Large intestine (tissue), 3 donors: ENCODE measurements at regions not wholly inside any gene's neighbourhood (a gene's known extent, or its start where the extent isn't known, plus 50 kb on each side); places are given as distances from the start of the nearest gene placed in this dataset.

Experiments
- DNase-seq, 2 donors: peaks; one replicate each; pipeline versions ENCODE4 v3.0.0 to v3.0.0-alpha.2; 2013
- H3K27ac ChIP-seq: one replicate; pipeline ENCODE4 v1.5.1; 2013; ENCODE audit warnings: low read length
- H3K27me3 ChIP-seq: 2 replicates; pipeline ENCODE4 v1.6.1; 2013; ENCODE audit warnings: low read length; ENCODE audit not compliant: control insufficient read depth, insufficient read depth
- H3K36me3 ChIP-seq: 2 replicates; pipeline ENCODE4 v1.6.1; 2013; ENCODE audit warnings: low read length; ENCODE audit not compliant: control insufficient read depth, insufficient read depth
- H3K4me1 ChIP-seq: one replicate; pipeline ENCODE4 v1.6.1; 2013; ENCODE audit warnings: low read length; ENCODE audit not compliant: control insufficient read depth, insufficient read depth
- H3K4me3 ChIP-seq: one replicate; pipeline ENCODE4 v1.5.1; 2013; ENCODE audit warnings: low read length
- H3K9me3 ChIP-seq: one replicate; pipeline ENCODE4 v1.6.1; 2013; ENCODE audit warnings: mild to moderate bottlenecking, low read depth, low read length, moderate library complexity; ENCODE audit not compliant: control insufficient read depth
- WGBS: methylation state at CpG from one replicate; pipeline ENCODE4 v1.1.5; 2013; ENCODE audit warnings: low lambda C conversion rate; ENCODE audit not compliant: insufficient coverage; 5-methylcytosine and 5-hydroxymethylcytosine counted together

GRCh38 chr11:25159341-25159740 is 662.5 kb downstream of the LUZP2 start:
- no peak overlapping the region for H3K4me3 ChIP-seq
- no peaks in the 10 kb centered on the region for H3K4me1 ChIP-seq
- no peaks in the 10 kb centered on the region for H3K36me3 ChIP-seq
- WGBS, result no CpG with 5 or more reads among the region's 2 CpGs
- no peaks in the 10 kb centered on the region for H3K27me3 ChIP-seq
- DNase-seq, result no peak
- no peak overlapping the region for H3K27ac ChIP-seq
- H3K9me3 ChIP-seq, result no peaks in the 10 kb centered on the region

GRCh38 chr11:25163421-25163820 is 666.6 kb downstream of the LUZP2 start:
- no peaks in the 10 kb centered on the region for H3K27me3 ChIP-seq
- no peaks in the 10 kb centered on the region for H3K9me3 ChIP-seq
- H3K36me3 ChIP-seq, result no peaks in the 10 kb centered on the region
- H3K4me3 ChIP-seq, result no peak overlapping the region
- no peak overlapping the region for H3K27ac ChIP-seq
- no peak for DNase-seq
- H3K4me1 ChIP-seq, result no peaks in the 10 kb centered on the region

- no CpG with 5 or more reads among the region's 1 CpG for WGBS
- no peaks in the 10 kb centered on the region for H3K4me1 ChIP-seq
Measured at GRCh38 chr11:25180187-25180586, 683.3 kb downstream of the LUZP2 start.

GRCh38 chr11:25183411-25183810 is 686.6 kb downstream of the LUZP2 start:
- Histone ChIP-seq H3K4me1 (no peaks in the 10 kb centered on the region), H3K9me3 (no peaks in the 10 kb centered on the region), H3K36me3 (no peaks in the 10 kb centered on the region), H3K27me3 (no peaks in the 10 kb centered on the region), H3K4me3 (no peak overlapping the region), H3K27ac (no peak overlapping the region)
- WGBS, result 86% methylated on average over 1 of the region's 1 CpG
- no peak for DNase-seq

More at GRCh38 chr11:25180187-25180586, 683.3 kb downstream of the LUZP2 start:
- no peak for DNase-seq
- H3K27me3 ChIP-seq, result no peaks in the 10 kb centered on the region
- no peak overlapping the region for H3K4me3 ChIP-seq
- H3K9me3 ChIP-seq, result no peaks in the 10 kb centered on the region
- no peak overlapping the region for H3K27ac ChIP-seq
- H3K36me3 ChIP-seq, result no peaks in the 10 kb centered on the region

GRCh38 chr11:25197515-25197914 is 700.7 kb downstream of the LUZP2 start:
- H3K4me3 ChIP-seq, result no peak overlapping the region
- no peaks in the 10 kb centered on the region for H3K9me3 ChIP-seq
- no peaks in the 10 kb centered on the region for H3K27me3 ChIP-seq
- no CpG with 5 or more reads among the region's 3 CpGs for WGBS
- H3K4me1 ChIP-seq, result no peaks in the 10 kb centered on the region
- DNase-seq, result no peak
- no peaks in the 10 kb centered on the region for H3K36me3 ChIP-seq
- H3K27ac ChIP-seq, result no peak overlapping the region

GRCh38 chr11:25198704-25199103 is 701.9 kb downstream of the LUZP2 start:
- Histone ChIP-seq H3K36me3 (no peaks in the 10 kb centered on the region), H3K9me3 (no peaks in the 10 kb centered on the region), H3K4me3 (no peak overlapping the region), H3K4me1 (no peaks in the 10 kb centered on the region), H3K27ac (no peak overlapping the region), H3K27me3 (no peaks in the 10 kb centered on the region)
- 100% methylated on average over 1 of the region's 2 CpGs for WGBS
- DNase-seq, result no peak

GRCh38 chr11:25200925-25201324 is 704.1 kb downstream of the LUZP2 start:
- no peak overlapping the region for H3K27ac ChIP-seq
- no peaks in the 10 kb centered on the region for H3K27me3 ChIP-seq
- no peak for DNase-seq
- 64% methylated on average over 1 of the region's 1 CpG for WGBS
- no peak overlapping the region for H3K4me3 ChIP-seq
- no peaks in the 10 kb centered on the region for H3K9me3 ChIP-seq
- H3K4me1 ChIP-seq, result no peaks in the 10 kb centered on the region
- H3K36me3 ChIP-seq, result no peaks in the 10 kb centered on the region

- WGBS, result 80% methylated on average over 1 of the region's 1 CpG
- Histone ChIP-seq H3K4me1 (no peaks in the 10 kb centered on the region), H3K27ac (no peak overlapping the region), H3K9me3 (no peaks in the 10 kb centered on the region), H3K4me3 (no peak overlapping the region), H3K36me3 (no peaks in the 10 kb centered on the region), H3K27me3 (no peaks in the 10 kb centered on the region)
- DNase-seq, result no peak
Measured at GRCh38 chr11:25206762-25207161, 709.9 kb downstream of the LUZP2 start.

GRCh38 chr11:25211635-25212254 is 714.9 kb downstream of the LUZP2 start:
- DNase-seq, result no peak
- WGBS, result no CpG with 5 or more reads among the region's 3 CpGs
- Histone ChIP-seq H3K27me3 (no peaks in the 10 kb centered on the region), H3K27ac (no peak overlapping the region), H3K4me3 (no peak overlapping the region), H3K36me3 (no peaks in the 10 kb centered on the region), H3K9me3 (no peaks in the 10 kb centered on the region), H3K4me1 (no peaks in the 10 kb centered on the region)

GRCh38 chr11:25214535-25215176 is 717.8 kb downstream of the LUZP2 start:
- Histone ChIP-seq H3K36me3 (no peaks in the 10 kb centered on the region), H3K4me1 (no peaks in the 10 kb centered on the region), H3K27ac (no peak overlapping the region), H3K9me3 (no peaks in the 10 kb centered on the region), H3K4me3 (no peak overlapping the region), H3K27me3 (no peaks in the 10 kb centered on the region)
- WGBS, result 100% methylated on average over 1 of the region's 2 CpGs
- DNase-seq, result no peak

GRCh38 chr11:25218036-25218435 is 721.2 kb downstream of the LUZP2 start:
- DNase-seq, result no peak
- no peaks in the 10 kb centered on the region for H3K27me3 ChIP-seq
- H3K4me1 ChIP-seq, result no peaks in the 10 kb centered on the region
- H3K36me3 ChIP-seq, result no peaks in the 10 kb centered on the region
- WGBS, result no CpG with 5 or more reads among the region's 1 CpG
- H3K9me3 ChIP-seq, result no peaks in the 10 kb centered on the region
- no peak overlapping the region for H3K27ac ChIP-seq
- no peak overlapping the region for H3K4me3 ChIP-seq
